MM.1S (cell line): ENCODE measurements at regions not wholly inside any gene's neighbourhood (a gene's known extent, or its start where the extent isn't known, plus 50 kb on each side); places are given as distances from the start of the nearest gene placed in this dataset.

Source experiments
- CTCF ChIP-seq: fragments of 300-600 bp; sonication (generic); IDR thresholded peaks from 2 replicates; pipeline ENCODE4 v1.5.1; 2016; ENCODE audit warnings: antibody characterized with exemption, low read length, mixed read lengths
- EZH2 ChIP-seq: fragments of 300-600 bp; sonication (generic); optimal IDR thresholded peaks from 2 replicates; pipeline ENCODE3; 2017; ENCODE audit warnings: low read depth, mild to moderate bottlenecking, antibody characterized with exemption, low read length, mixed read lengths

GRCh38 chr11:96854425-96854824 is 464.6 kb downstream of the JRKL start:
- TF ChIP-seq EZH2 = no peak
- no peak for TF ChIP-seq CTCF
